K562 (cell line): ENCODE measurements at regions not wholly inside any gene's neighbourhood (a gene's known extent, or its start where the extent isn't known, plus 50 kb on each side); places are given as distances from the start of the nearest gene placed in this dataset.

Experiments used
- ATAC-seq: fragments of 200-7000 bp; cut with Tn5 transposase; 3 replicates; pipeline ENCODE4 v1.9.1; 2020; ENCODE audit warnings: moderate library complexity
- BruUV-seq: library from RNA; stranded (reverse); fragments of 400-500 nt; replicated peaks from 2 replicates; lab custom pipeline; 2021; lab: Mats Ljungman, UMichigan
- CTCF ChIA-PET: fragments of 300-600 bp; formaldehyde crosslinking; extraction: SDS; loops from one replicate; lab custom pipeline; 2021; ENCODE audit warnings: low intra/inter-chr PET ratio; lab: Yijun Ruan, JAX
- POLR2A ChIA-PET: fragments of 300-600, 350-650 bp; sonication (Branson Sonifier 250); formaldehyde crosslinking; extraction: SDS; loops from one replicate; lab custom pipeline; 2021; ENCODE audit warnings: antibody characterized with exemption, inconsistent platforms; lab: Yijun Ruan, JAX
- DNase-seq, 4 experiments: peaks; one replicate each; pipeline versions ENCODE4 v3.0.0 to v3.0.0-alpha.2; 2011 to 2018; ENCODE audit warnings: low spot score in 3 of 4, mixed read lengths in 3 of 4; ENCODE audit errors: extremely low read depth in 1 of 4
- FAIRE-seq: peaks from 2 replicates; lab custom pipeline; 2011; peaks lifted over from hg19 to GRCh38; lab: Jason Lieb, UNC
- H2AFZ ChIP-seq: 2 replicates; pipeline ENCODE4 v1.6.0; 2011; ENCODE audit warnings: low read depth, low read length, control low read depth, inconsistent platforms
- H3K27ac ChIP-seq: fragments of 200-600 bp; 3 replicates; pipeline ENCODE4 v1.8.0; 2011; ENCODE audit warnings: low read depth, mild to moderate bottlenecking, control low read depth, inconsistent platforms, low read length, moderate library complexity, mixed read lengths; ENCODE audit errors: extremely low read depth
- H3K27me3 ChIP-seq, 2 experiments: fragments of 300-600 bp in 1 of 2; 2 replicates in 1 of 2; 3 replicates in 1 of 2; pipeline versions ENCODE4 v1.6.0 to v1.8.0; 2011; ENCODE audit warnings: inconsistent platforms in 2 of 2, low read length in 2 of 2, mild to moderate bottlenecking in 1 of 2, mixed read lengths in 1 of 2, moderate library complexity in 1 of 2; ENCODE audit not compliant: control insufficient read depth in 2 of 2, insufficient read depth in 2 of 2
- H3K36me3 ChIP-seq: fragments of 300-600 bp; 3 replicates; pipeline ENCODE4 v1.8.0; 2011; ENCODE audit warnings: mild to moderate bottlenecking, low read length, inconsistent platforms; ENCODE audit not compliant: control insufficient read depth, insufficient read depth
- H3K4me1 ChIP-seq, 2 experiments: fragments of 200-600 bp in 1 of 2; replicated peaks in 1 of 2; 2 replicates in 1 of 2; 3 replicates in 1 of 2; pipeline versions ENCODE4 v1.5.1 to v1.8.0; 2011; ENCODE audit warnings: inconsistent platforms in 2 of 2, low read length in 2 of 2, mild to moderate bottlenecking in 1 of 2, mixed read lengths in 1 of 2, moderate library complexity in 1 of 2; ENCODE audit not compliant: control insufficient read depth in 2 of 2, insufficient read depth in 2 of 2
- H3K4me2 ChIP-seq: 2 replicates; pipeline ENCODE4 v1.6.1; 2011; ENCODE audit warnings: low read length, control low read depth, inconsistent platforms, mixed read lengths; ENCODE audit not compliant: insufficient read depth
- H3K4me3 ChIP-seq: fragments of 200-600 bp; sonication (generic), shearing (Covaris generic); 2 replicates; pipeline ENCODE4 v1.5.1; 2016; ENCODE audit warnings: control low read depth, inconsistent platforms
- H3K79me2 ChIP-seq: fragments of 200-600 bp; 3 replicates; pipeline ENCODE4 v1.8.0; 2011; ENCODE audit warnings: low read length, inconsistent platforms; ENCODE audit not compliant: control insufficient read depth, insufficient read depth
- H3K9ac ChIP-seq, 2 experiments: 2 replicates each; pipeline versions ENCODE4 v1.6.0 to v1.6.1; 2011; ENCODE audit warnings: low read depth in 2 of 2, low read length in 2 of 2, control low read depth in 1 of 2, inconsistent platforms in 1 of 2, mild to moderate bottlenecking in 1 of 2, mixed read lengths in 1 of 2; ENCODE audit not compliant: insufficient read depth in 1 of 2
- H3K9me1 ChIP-seq: one replicate; pipeline ENCODE4 v1.6.0; 2011; ENCODE audit warnings: inconsistent platforms, mild to moderate bottlenecking, low read length, moderate library complexity; ENCODE audit not compliant: control insufficient read depth, insufficient read depth
- H3K9me3 ChIP-seq: replicated peaks from 2 replicates; pipeline ENCODE4 v1.5.1; 2011; ENCODE audit warnings: low read depth, low read length, inconsistent platforms; ENCODE audit not compliant: control insufficient read depth, insufficient read depth
- H4K20me1 ChIP-seq: replicated peaks from 2 replicates; pipeline ENCODE4 v1.6.1; 2011; ENCODE audit warnings: low read length, inconsistent platforms, mixed read lengths; ENCODE audit not compliant: control insufficient read depth, insufficient read depth
- ATF1 ChIP-seq, 2 experiments: fragments of 450-650 bp in 1 of 2; IDR thresholded peaks; 2 replicates each; pipeline ENCODE4 v1.6.1; 2016; ENCODE audit warnings: missing compliant biosample characterization in 1 of 2, missing genetic modification characterization in 1 of 2
- CREM ChIP-seq: IDR thresholded peaks from 2 replicates; pipeline ENCODE4 v1.6.1; 2014; ENCODE audit warnings: antibody characterized with exemption, low read depth
- CXXC5 ChIP-seq: fragments of 250-450 bp; sonication (Bioruptor Pico); IDR thresholded peaks from 2 replicates; pipeline ENCODE4 v1.8.0; 2022; ENCODE audit warnings: inconsistent platforms, mild to moderate bottlenecking, moderate library complexity
- JUNB ChIP-seq: fragments of 450-650 bp; formaldehyde crosslinking; conservative IDR thresholded peaks from 2 replicates; pipeline ENCODE4 v1.4.0; 2020; ENCODE audit warnings: mild to moderate bottlenecking
- JUND ChIP-seq, 2 experiments: IDR thresholded peaks; 2 replicates in 1 of 2; 3 replicates in 1 of 2; pipeline ENCODE4 v1.6.1; 2011; ENCODE audit warnings: borderline replicate concordance in 2 of 2, low read depth in 2 of 2, low read length in 2 of 2, improper control_type of control experiment in 1 of 2, missing biosample characterization in 1 of 2, missing genetic modification characterization in 1 of 2, missing genetic modification reagents in 1 of 2
- MAFG ChIP-seq: fragments of 450-650 bp; conservative IDR thresholded peaks from 2 replicates; pipeline ENCODE4 v1.6.1; 2016; ENCODE audit warnings: missing genetic modification characterization, missing compliant biosample characterization
- NELFE ChIP-seq: IDR thresholded peaks from 2 replicates; pipeline ENCODE4 v1.6.1; 2011; ENCODE audit warnings: mild to moderate bottlenecking; ENCODE audit not compliant: insufficient read depth, insufficient read length
- NFE2 ChIP-seq: IDR thresholded peaks from 2 replicates; pipeline ENCODE4 v1.6.1; 2014; ENCODE audit warnings: antibody characterized with exemption, low read depth
- SPI1 ChIP-seq: IDR thresholded peaks from 2 replicates; pipeline ENCODE4 v1.6.1; 2011; ENCODE audit warnings: low read depth, low read length, control low read depth, borderline replicate concordance
- TEAD4 ChIP-seq, 2 experiments: sonication (generic) in 1 of 2; formaldehyde crosslinking in 1 of 2; IDR thresholded peaks; 2 replicates each; pipeline versions ENCODE4 v1.6.1 to v1.8.0; 2012 to 2022; ENCODE audit warnings: borderline replicate concordance in 1 of 2, inconsistent platforms in 1 of 2, low read length in 1 of 2, mild to moderate bottlenecking in 1 of 2, missing genetic modification reagents in 1 of 2
- TGIF2 ChIP-seq: sonication (generic); formaldehyde crosslinking; IDR thresholded peaks from 2 replicates; pipeline ENCODE4 v1.8.1; 2022; ENCODE audit warnings: mild to moderate bottlenecking, missing genetic modification reagents, moderate library complexity
- ZNF24 ChIP-seq: fragments of 450-650 bp; IDR thresholded peaks from 2 replicates; pipeline ENCODE4 v1.6.1; 2016
- ZNF707 ChIP-seq: fragments of 250-450 bp; sonication (Bioruptor Pico); conservative IDR thresholded peaks from 2 replicates; pipeline ENCODE4 v1.8.0; 2022; ENCODE audit warnings: inconsistent platforms, mild to moderate bottlenecking, moderate library complexity
- WGBS: fragments of 100-300 bp; shearing (Covaris generic); methylation state at CpG from one replicate; pipeline ENCODE4 v1.1.6; 2016; ENCODE audit warnings: low coverage, mixed read lengths; ENCODE audit not compliant: insufficient coverage; ENCODE audit errors: missing lambda C conversion rate; 5-methylcytosine and 5-hydroxymethylcytosine counted together
- in situ Hi-C: fragments of 300-500 bp; cut with MboI; formaldehyde crosslinking; loops from 4 replicates; pipeline ENCODE4 v1.15.0; 2018; ENCODE audit warnings: inconsistent platforms, mixed read lengths
- intact Hi-C: fragments of 100-400 bp; cut with micrococcal nuclease; formaldehyde crosslinking; loops from 2 replicates; pipeline ENCODE4 v1.14.2; 2022
- TF ChIP-seq, protein P1 (sequence below), 3 experiments: fragments of 200-800 bp in 1 of 3; sonication (Bioruptor generic) in 1 of 3; sonication (generic) in 1 of 3; formaldehyde crosslinking in 1 of 3; IDR thresholded peaks; 2 replicates each; pipeline versions ENCODE4 v1.6.1 to v1.8.0; 2016 to 2022; ENCODE audit warnings: mild to moderate bottlenecking in 2 of 3, missing compliant biosample characterization in 2 of 3, missing genetic modification characterization in 2 of 3, missing genetic modification reagents in 1 of 3
- TF ChIP-seq, protein P2 (sequence below), 2 experiments: fragments of 450-650 bp in 1 of 2; sonication (generic) in 1 of 2; formaldehyde crosslinking in 1 of 2; IDR thresholded peaks in 1 of 2; conservative IDR thresholded peaks in 1 of 2; 2 replicates each; pipeline versions ENCODE4 v1.6.1 to v1.8.1; 2016 to 2023; ENCODE audit warnings: mild to moderate bottlenecking in 2 of 2, moderate library complexity in 2 of 2, inconsistent platforms in 1 of 2, missing genetic modification reagents in 1 of 2
- TF ChIP-seq, protein P3 (sequence below): sonication (generic); formaldehyde crosslinking; IDR thresholded peaks from 2 replicates; pipeline ENCODE4 v1.8.1; 2022; ENCODE audit warnings: missing genetic modification reagents

DNA sequence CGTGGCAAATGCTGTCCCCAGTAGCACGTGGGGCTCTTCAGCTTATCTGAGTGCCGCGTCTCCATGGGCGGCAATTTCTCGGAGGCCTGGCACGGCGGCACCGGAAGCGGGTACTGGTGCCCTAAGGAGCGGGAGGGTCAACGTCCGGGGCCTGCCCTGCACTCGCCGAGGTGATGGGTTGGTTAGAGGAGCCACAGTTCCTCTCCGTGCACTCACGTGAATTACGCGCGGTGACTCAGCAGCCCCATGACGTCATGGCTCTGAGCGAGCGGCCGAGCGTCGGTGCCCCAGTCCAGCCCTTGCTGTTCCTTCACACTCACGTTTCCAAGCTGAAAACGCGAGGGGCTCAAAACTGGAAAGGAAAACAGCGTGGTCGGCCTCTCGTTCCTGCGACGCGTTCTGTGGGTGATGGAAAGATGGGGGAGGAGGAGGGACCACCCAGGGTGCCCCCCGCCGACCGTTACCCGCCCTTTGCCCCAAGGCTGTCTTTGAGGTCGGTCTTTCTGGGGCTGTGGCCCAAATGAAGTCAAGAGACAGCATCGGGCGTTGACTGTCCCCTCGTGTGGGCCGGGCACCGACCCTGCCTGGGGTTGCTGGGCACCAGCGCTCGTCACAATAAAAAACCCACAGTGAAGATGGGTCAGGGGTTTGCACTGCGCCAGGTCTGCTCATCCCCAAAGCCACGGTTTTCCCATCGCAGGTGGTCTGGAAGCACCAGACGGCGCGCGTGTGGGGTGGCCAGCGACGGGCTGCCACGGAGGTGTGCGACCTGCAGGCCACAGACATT, 70.4 kb upstream of the CFAP46 start:
- Histone ChIP-seq H3K27ac (no peak overlapping the region), H3K79me2 (no peaks in the 10 kb centered on the region), H3K9me1 (no peaks in the 10 kb centered on the region), H2AFZ (no peak overlapping the region), H3K36me3 (no peaks in the 10 kb centered on the region), H3K4me2 (no peak overlapping the region), H3K4me3 (no peak overlapping the region), H3K9me3 (no peaks in the 10 kb centered on the region), H3K27me3 (peaks cover 0 to 34% of the 10 kb centered on the region in 2 experiments; a peak in 2 of 5 replicates), H3K9ac (no peak overlapping the region), H4K20me1 (no peaks in the 10 kb centered on the region), H3K4me1 (peaks cover 0 to 36% of the 10 kb centered on the region in 2 experiments; a peak in 3 of 5 replicates)
- ChIA-PET POLR2A (interaction anchor here (0.7 kb wide), 1 partner anchor 9 kb away, joined by 4 read pairs; no protein-coding TSS in a partner anchor), CTCF (no interaction called here)
- FAIRE-seq (no peak), DNase-seq (peak in 3 of 4 experiments; percentile 11 to 46 (median 41)), ATAC-seq (peak; percentile 65)
- BruUV-seq: no TSS peak
- 20% methylated on average over 21 of the region's 58 CpGs for WGBS
- intact Hi-C loops (no loop called here), in situ Hi-C loops (no loop called here)
- TF ChIP-seq, protein P1, sequence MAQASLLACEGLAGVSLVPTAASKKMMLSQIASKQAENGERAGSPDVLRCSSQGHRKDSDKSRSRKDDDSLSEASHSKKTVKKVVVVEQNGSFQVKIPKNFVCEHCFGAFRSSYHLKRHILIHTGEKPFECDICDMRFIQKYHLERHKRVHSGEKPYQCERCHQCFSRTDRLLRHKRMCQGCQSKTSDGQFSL (CRISPR knock-in tag; IDR thresholded peaks at IDR 0.05): no peak
- TF ChIP-seq, protein P1 (tag; IDR thresholded peaks at IDR 0.05): no peak
- TF ChIP-seq CREM (peak; percentile 82), SPI1 (no peak), NFE2 (peak; percentile 64), CXXC5 (0 out of 2 replicates have a peak, but pooled peaks have one; percentile 27), ZNF24 (no peak), JUND (IDR thresholded peaks at IDR 0.05; ENCODE audit: borderline replicate concordance, low read depth, low read length) (peak; percentile 85), JUND (tag; IDR thresholded peaks at IDR 0.05; ENCODE audit: borderline replicate concordance, low read depth, low read length) (peak; percentile 91), JUNB (peak; percentile 86), TGIF2 (CRISPR knock-in tag) (no peak), ATF1 (CRISPR knock-in tag; IDR thresholded peaks at IDR 0.05) (no peak), ATF1 (tag; IDR thresholded peaks at IDR 0.05) (peak; percentile 89), MAFG (tag) (no peak), NELFE (no peak), ZNF707 (no peak), TEAD4 (IDR thresholded peaks at IDR 0.05; ENCODE audit: low read length) (no peak), TEAD4 (CRISPR knock-in tag; IDR thresholded peaks at IDR 0.05; ENCODE audit: borderline replicate concordance) (no peak)
- TF ChIP-seq, protein P2, sequence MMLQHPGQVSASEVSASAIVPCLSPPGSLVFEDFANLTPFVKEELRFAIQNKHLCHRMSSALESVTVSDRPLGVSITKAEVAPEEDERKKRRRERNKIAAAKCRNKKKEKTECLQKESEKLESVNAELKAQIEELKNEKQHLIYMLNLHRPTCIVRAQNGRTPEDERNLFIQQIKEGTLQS (IDR thresholded peaks at IDR 0.05): peak; percentile 90
- TF ChIP-seq, protein P2 (CRISPR knock-in tag; conservative IDR thresholded peaks at IDR 0.05): no peak
- TF ChIP-seq, protein P3, sequence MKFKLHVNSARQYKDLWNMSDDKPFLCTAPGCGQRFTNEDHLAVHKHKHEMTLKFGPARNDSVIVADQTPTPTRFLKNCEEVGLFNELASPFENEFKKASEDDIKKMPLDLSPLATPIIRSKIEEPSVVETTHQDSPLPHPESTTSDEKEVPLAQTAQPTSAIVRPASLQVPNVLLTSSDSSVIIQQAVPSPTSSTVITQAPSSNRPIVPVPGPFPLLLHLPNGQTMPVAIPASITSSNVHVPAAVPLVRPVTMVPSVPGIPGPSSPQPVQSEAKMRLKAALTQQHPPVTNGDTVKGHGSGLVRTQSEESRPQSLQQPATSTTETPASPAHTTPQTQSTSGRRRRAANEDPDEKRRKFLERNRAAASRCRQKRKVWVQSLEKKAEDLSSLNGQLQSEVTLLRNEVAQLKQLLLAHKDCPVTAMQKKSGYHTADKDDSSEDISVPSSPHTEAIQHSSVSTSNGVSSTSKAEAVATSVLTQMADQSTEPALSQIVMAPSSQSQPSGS (CRISPR knock-in tag): peak; percentile 66; the same call in 1 of the 2 replicates
